ENCODE measurements at regions not wholly inside any gene's neighbourhood (a gene's known extent, or its start where the extent isn't known, plus 50 kb on each side); places are given as distances from the start of the nearest gene placed in this dataset.

DNA sequence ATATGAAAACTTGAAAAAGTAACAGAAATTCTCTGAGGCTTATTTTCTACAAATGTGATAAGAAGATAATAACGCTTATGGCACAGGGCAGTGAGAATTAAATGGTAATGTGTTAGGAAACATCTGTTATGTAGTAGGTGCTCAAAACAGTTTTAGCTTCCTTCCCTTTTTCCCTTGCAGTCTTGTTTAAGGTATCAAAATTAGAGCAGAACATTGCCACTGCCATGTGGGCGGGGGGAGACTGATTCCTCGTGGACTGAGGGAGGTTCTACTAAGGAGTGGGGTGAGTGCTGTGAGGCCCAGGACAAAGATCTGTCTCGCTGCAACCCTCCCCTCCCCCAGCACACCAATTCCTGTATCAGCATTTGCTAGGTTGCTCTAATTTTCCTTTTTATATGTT lies 702.4 kb downstream of the TUSC7 start:
- no peaks in the 10 kb centered on the region for H3K9me3 Mint-ChIP-seq (ENCODE audit: unreplicated experiment)
- TF ChIP-seq EZH2 (IDR thresholded peaks at IDR 0.05; ENCODE audit: insufficient read depth, low read length), result no peak
- TF ChIP-seq, protein P1, sequence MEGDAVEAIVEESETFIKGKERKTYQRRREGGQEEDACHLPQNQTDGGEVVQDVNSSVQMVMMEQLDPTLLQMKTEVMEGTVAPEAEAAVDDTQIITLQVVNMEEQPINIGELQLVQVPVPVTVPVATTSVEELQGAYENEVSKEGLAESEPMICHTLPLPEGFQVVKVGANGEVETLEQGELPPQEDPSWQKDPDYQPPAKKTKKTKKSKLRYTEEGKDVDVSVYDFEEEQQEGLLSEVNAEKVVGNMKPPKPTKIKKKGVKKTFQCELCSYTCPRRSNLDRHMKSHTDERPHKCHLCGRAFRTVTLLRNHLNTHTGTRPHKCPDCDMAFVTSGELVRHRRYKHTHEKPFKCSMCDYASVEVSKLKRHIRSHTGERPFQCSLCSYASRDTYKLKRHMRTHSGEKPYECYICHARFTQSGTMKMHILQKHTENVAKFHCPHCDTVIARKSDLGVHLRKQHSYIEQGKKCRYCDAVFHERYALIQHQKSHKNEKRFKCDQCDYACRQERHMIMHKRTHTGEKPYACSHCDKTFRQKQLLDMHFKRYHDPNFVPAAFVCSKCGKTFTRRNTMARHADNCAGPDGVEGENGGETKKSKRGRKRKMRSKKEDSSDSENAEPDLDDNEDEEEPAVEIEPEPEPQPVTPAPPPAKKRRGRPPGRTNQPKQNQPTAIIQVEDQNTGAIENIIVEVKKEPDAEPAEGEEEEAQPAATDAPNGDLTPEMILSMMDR (IDR thresholded peaks at IDR 0.05; ENCODE audit: insufficient read depth, low read depth, low read length), result no peak

DNA sequence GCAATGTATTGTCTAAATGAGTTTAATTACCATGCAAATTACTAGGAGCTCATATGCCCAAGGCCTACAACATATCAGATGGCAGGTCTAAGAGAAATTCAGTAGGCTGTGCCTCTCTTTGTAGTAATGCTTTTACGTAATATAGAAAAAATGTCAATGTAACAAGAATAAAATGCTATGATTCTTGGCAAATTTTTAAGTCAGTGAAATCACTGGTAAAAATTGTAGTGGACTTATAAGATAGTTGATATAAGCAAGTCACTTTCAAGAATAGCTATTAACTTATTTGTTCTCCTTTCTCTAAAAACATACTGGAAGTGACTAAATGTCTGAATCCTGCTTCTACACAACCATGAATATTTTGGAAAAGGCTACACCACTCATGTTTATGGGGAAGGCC lies 707.8 kb downstream of the TUSC7 start:
- H3K27ac Mint-ChIP-seq (ENCODE audit: unreplicated experiment), result no peak overlapping the region
- H3K4me2 ChIP-seq (ENCODE audit: low read length), result no peak overlapping the region
- no peaks in the 10 kb centered on the region for H3K79me2 ChIP-seq (ENCODE audit: insufficient read depth, low read length)
- H3K9me3 ChIP-seq (ENCODE audit: insufficient read depth, low read depth, low read length), result no peaks in the 10 kb centered on the region
- H3K4me1 Mint-ChIP-seq (ENCODE audit: low read depth, unreplicated experiment), result no peaks in the 10 kb centered on the region
- H2AFZ ChIP-seq (ENCODE audit: low read depth, low read length), result no peak overlapping the region
- TF ChIP-seq EZH2 (IDR thresholded peaks at IDR 0.05; ENCODE audit: insufficient read depth, low read length), result no peak
- TF ChIP-seq, protein P1 (IDR thresholded peaks at IDR 0.05; ENCODE audit: insufficient read depth, low read depth, low read length), result no peak
- no peaks in the 10 kb centered on the region for H3K36me3 Mint-ChIP-seq (ENCODE audit: low read depth, unreplicated experiment)
- no peak for FAIRE-seq
- no peaks in the 10 kb centered on the region for H3K36me3 ChIP-seq (ENCODE audit: insufficient read depth, low read length)
- no peak for DNase-seq (ENCODE audit: low read depth)
- no peak overlapping the region for H3K27ac ChIP-seq (ENCODE audit: low read depth, low read length)
- no peak overlapping the region for H3K4me3 ChIP-seq (ENCODE audit: insufficient read depth, low read depth, low read length)
- peaks cover 4% of the 10 kb centered on the region for H3K27me3 Mint-ChIP-seq (ENCODE audit: low read depth, unreplicated experiment)
- H3K4me3 Mint-ChIP-seq (ENCODE audit: unreplicated experiment), result no peak overlapping the region
- H4K20me1 ChIP-seq (ENCODE audit: insufficient read depth, low read length), result no peaks in the 10 kb centered on the region
- no peaks in the 10 kb centered on the region for H3K4me1 ChIP-seq (ENCODE audit: insufficient read depth, low read length)
- H3K9me3 Mint-ChIP-seq (ENCODE audit: unreplicated experiment), result no peaks in the 10 kb centered on the region
- no peak overlapping the region for H3K9ac ChIP-seq (ENCODE audit: low read length)
- no peaks in the 10 kb centered on the region for H3K27me3 ChIP-seq (ENCODE audit: insufficient read depth, low read length)

More for the DNA sequence above, 702.4 kb downstream of the TUSC7 start:
- Histone ChIP-seq H3K79me2 (ENCODE audit: insufficient read depth, low read length) (no peaks in the 10 kb centered on the region), H2AFZ (ENCODE audit: low read depth, low read length) (no peak overlapping the region), H3K9me3 (ENCODE audit: insufficient read depth, low read depth, low read length) (no peaks in the 10 kb centered on the region), H3K4me3 (ENCODE audit: insufficient read depth, low read depth, low read length) (no peak overlapping the region), H3K36me3 (ENCODE audit: insufficient read depth, low read length) (no peaks in the 10 kb centered on the region), H3K27ac (ENCODE audit: low read depth, low read length) (no peak overlapping the region), H3K27me3 (ENCODE audit: insufficient read depth, low read length) (no peaks in the 10 kb centered on the region), H3K4me2 (ENCODE audit: low read length) (no peak overlapping the region), H3K4me1 (ENCODE audit: insufficient read depth, low read length) (no peaks in the 10 kb centered on the region), H3K9ac (ENCODE audit: low read length) (no peak overlapping the region), H4K20me1 (ENCODE audit: insufficient read depth, low read length) (no peaks in the 10 kb centered on the region)
- H3K27ac Mint-ChIP-seq (ENCODE audit: unreplicated experiment), result no peak overlapping the region
- H3K36me3 Mint-ChIP-seq (ENCODE audit: low read depth, unreplicated experiment), result no peaks in the 10 kb centered on the region
- no peak for FAIRE-seq
- peaks cover 4% of the 10 kb centered on the region for H3K27me3 Mint-ChIP-seq (ENCODE audit: low read depth, unreplicated experiment)
- DNase-seq (ENCODE audit: low read depth), result no peak
- no peak overlapping the region for H3K4me3 Mint-ChIP-seq (ENCODE audit: unreplicated experiment)
- H3K4me1 Mint-ChIP-seq (ENCODE audit: low read depth, unreplicated experiment), result peaks cover 7% of the 10 kb centered on the region

DNA sequence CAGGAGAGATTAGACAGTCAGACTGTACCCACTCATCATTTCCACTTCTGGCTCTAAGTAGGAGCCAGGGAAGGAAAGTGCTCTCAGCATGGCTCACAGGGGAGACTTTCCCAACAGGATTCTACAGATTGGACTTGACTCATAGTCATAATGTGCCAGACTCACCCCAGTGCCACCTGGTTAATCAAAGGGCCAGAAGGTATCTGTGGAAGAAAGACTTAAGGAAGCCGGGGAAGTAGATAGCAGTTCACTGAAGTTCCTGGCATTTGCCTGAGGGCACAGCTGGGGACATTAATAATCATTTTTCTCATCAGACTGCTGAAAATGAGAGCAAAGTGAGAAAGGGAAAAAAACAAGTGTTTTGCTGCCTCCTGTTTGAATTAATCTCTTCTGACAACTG lies 717.5 kb downstream of the TUSC7 start:
- Mint-ChIP-seq H3K4me3 (ENCODE audit: unreplicated experiment) (no peak overlapping the region), H3K27ac (ENCODE audit: unreplicated experiment) (no peak overlapping the region), H3K9me3 (ENCODE audit: unreplicated experiment) (no peaks in the 10 kb centered on the region), H3K36me3 (ENCODE audit: low read depth, unreplicated experiment) (no peaks in the 10 kb centered on the region), H3K27me3 (ENCODE audit: low read depth, unreplicated experiment) (no peaks in the 10 kb centered on the region), H3K4me1 (ENCODE audit: low read depth, unreplicated experiment) (no peaks in the 10 kb centered on the region)
- DNase-seq (ENCODE audit: low read depth) (no peak), FAIRE-seq (no peak)
- Histone ChIP-seq H3K9me3 (ENCODE audit: insufficient read depth, low read depth, low read length) (no peaks in the 10 kb centered on the region), H3K36me3 (ENCODE audit: insufficient read depth, low read length) (no peaks in the 10 kb centered on the region), H2AFZ (ENCODE audit: low read depth, low read length) (no peak overlapping the region), H3K79me2 (ENCODE audit: insufficient read depth, low read length) (no peaks in the 10 kb centered on the region), H4K20me1 (ENCODE audit: insufficient read depth, low read length) (no peaks in the 10 kb centered on the region), H3K27me3 (ENCODE audit: insufficient read depth, low read length) (no peaks in the 10 kb centered on the region), H3K4me3 (ENCODE audit: insufficient read depth, low read depth, low read length) (no peak overlapping the region), H3K4me2 (ENCODE audit: low read length) (no peak overlapping the region), H3K27ac (ENCODE audit: low read depth, low read length) (no peak overlapping the region), H3K4me1 (ENCODE audit: insufficient read depth, low read length) (no peaks in the 10 kb centered on the region), H3K9ac (ENCODE audit: low read length) (no peak overlapping the region)
- no peak for TF ChIP-seq EZH2 (IDR thresholded peaks at IDR 0.05; ENCODE audit: insufficient read depth, low read length)
- TF ChIP-seq, protein P1 (IDR thresholded peaks at IDR 0.05; ENCODE audit: insufficient read depth, low read depth, low read length), result no peak

Measured in astrocyte (in vitro differentiated cells and primary cell).